Left ventricle myocardium inferior (tissue), 1 donor: ENCODE measurements at regions not wholly inside any gene's neighbourhood (a gene's known extent, or its start where the extent isn't known, plus 50 kb on each side); places are given as distances from the start of the nearest gene placed in this dataset.

Source experiments
- DNase-seq: peaks from one replicate; pipeline ENCODE4 v3.0.0-alpha.2; 2020
- H3K27ac ChIP-seq: fragments of 200-600 bp; replicated peaks from 2 replicates; pipeline ENCODE4 v1.8.0; 2021
- H3K27me3 ChIP-seq: fragments of 200-600 bp; 2 replicates; pipeline ENCODE4 v1.8.0; 2021; ENCODE audit warnings: low read depth
- H3K36me3 ChIP-seq: fragments of 200-600 bp; 2 replicates; pipeline ENCODE4 v1.8.0; 2021
- H3K4me1 ChIP-seq: fragments of 200-600 bp; 2 replicates; pipeline ENCODE4 v1.8.0; 2021
- H3K4me3 ChIP-seq: fragments of 200-600 bp; 2 replicates; pipeline ENCODE4 v1.8.0; 2021; ENCODE audit warnings: mild to moderate bottlenecking, moderate library complexity
- H3K9me3 ChIP-seq: fragments of 200-600 bp; replicated peaks from 2 replicates; pipeline ENCODE4 v1.8.0; 2021
- intact Hi-C: fragments of 100-400 bp; cut with micrococcal nuclease; formaldehyde crosslinking; loops from one replicate; pipeline ENCODE4 v1.11.0; 2022
- TF ChIP-seq, protein P1 (sequence below): fragments of 200-600 bp; IDR thresholded peaks from 2 replicates; pipeline ENCODE4 v1.8.0; 2021; ENCODE audit warnings: antibody characterized with exemption, mild to moderate bottlenecking, borderline replicate concordance
- donor health status: DM: no; HTN: yes; CAD: no; lungs with severe emphysema.

DNA sequence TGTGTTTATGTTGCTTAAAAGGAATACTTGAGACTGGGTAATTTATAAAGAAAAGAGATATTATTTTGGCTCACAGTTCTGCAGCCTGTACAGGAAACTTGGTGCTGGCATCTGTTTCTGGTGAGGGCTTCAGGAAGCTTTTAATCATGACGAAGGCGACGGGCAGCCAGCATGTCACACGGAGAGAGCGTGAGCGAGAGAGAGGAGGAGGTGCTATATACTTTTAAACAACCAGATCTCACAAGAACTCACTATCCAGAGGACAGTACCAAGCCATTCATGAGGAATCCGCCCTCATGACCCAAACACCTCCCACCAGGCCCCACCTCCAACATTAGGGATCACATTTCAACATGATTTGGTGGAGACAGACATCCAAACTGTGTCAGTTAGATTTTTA, 163.4 kb upstream of the TSC22D1 start:
- intact Hi-C loops: no loop called here
- no peak overlapping the region for H3K27ac ChIP-seq

DNA sequence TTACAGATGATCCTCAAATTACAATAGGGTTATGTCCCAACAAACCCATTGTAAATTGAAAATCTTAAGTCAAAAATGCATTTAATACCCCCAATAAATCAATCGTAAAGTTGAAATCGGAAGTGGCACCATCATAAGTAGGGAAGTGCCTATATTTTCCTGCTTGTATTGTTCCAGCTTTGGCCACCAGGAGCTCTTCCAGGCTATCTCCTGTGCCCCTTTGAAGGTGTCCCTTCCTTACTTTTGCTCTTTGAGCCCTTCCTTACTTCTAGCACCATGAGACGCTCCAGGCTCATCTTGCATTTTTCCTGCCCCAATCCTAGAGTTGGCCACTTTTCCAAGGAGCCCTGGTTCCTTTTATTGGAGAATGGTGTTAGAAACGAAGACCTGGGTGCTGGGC, 163.0 kb upstream of the TSC22D1 start:
- Histone ChIP-seq H3K4me1 (peaks cover 6% of the 10 kb centered on the region), H3K9me3 (no peaks in the 10 kb centered on the region), H3K36me3 (no peaks in the 10 kb centered on the region), H3K27ac (no peak overlapping the region), H3K27me3 (no peaks in the 10 kb centered on the region), H3K4me3 (no peak overlapping the region)
- no peak for DNase-seq
- TF ChIP-seq, protein P1, sequence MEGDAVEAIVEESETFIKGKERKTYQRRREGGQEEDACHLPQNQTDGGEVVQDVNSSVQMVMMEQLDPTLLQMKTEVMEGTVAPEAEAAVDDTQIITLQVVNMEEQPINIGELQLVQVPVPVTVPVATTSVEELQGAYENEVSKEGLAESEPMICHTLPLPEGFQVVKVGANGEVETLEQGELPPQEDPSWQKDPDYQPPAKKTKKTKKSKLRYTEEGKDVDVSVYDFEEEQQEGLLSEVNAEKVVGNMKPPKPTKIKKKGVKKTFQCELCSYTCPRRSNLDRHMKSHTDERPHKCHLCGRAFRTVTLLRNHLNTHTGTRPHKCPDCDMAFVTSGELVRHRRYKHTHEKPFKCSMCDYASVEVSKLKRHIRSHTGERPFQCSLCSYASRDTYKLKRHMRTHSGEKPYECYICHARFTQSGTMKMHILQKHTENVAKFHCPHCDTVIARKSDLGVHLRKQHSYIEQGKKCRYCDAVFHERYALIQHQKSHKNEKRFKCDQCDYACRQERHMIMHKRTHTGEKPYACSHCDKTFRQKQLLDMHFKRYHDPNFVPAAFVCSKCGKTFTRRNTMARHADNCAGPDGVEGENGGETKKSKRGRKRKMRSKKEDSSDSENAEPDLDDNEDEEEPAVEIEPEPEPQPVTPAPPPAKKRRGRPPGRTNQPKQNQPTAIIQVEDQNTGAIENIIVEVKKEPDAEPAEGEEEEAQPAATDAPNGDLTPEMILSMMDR: no peak
- intact Hi-C loops: no loop called here

More for the DNA sequence above, 163.4 kb upstream of the TSC22D1 start:
- Histone ChIP-seq H3K9me3 (no peaks in the 10 kb centered on the region), H3K27me3 (no peaks in the 10 kb centered on the region), H3K4me1 (peaks cover 2% of the 10 kb centered on the region), H3K36me3 (no peaks in the 10 kb centered on the region), H3K4me3 (no peak overlapping the region)
- DNase-seq: no peak
- TF ChIP-seq, protein P1: no peak

DNA sequence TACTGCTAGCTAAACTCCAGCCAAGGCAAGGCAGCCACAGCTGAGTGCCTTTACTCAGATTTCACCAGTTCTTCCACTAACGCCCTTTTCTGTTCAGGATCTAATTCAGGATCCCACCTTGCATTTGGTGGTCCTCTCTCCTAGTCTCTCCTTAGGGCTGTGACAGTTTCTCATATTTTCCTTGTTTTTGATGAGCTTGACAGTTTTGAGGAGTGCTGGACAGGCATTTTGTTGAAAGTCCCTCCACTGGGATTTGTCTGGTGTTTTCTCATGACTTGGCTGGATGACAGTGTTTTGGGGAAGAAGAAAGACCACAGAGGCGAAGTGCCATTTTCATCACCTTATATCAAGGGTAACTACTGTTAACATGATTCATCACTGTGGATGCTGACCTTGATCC, 162.3 kb upstream of the TSC22D1 start:
- DNase-seq: no peak

DNA sequence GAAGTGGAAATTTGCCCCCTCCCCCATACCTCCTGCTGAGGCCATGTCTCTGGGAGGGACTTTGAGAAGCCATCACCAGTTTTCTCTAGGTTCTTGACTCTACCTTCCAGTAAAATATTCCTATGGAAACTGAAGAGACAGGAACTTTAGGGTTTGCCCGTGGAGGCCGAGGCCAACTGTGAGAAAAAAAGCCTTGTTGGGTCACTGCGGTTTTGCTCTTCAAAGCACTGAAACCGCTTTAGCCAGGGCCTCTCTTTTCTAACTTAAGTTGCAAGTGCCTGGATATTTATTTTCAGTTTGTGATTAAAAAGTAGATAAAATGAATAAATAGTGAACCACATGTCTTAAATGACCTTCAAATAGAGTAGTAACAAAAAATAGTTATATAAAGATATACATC, 159.7 kb upstream of the TSC22D1 start:
- H3K36me3 ChIP-seq: no peaks in the 10 kb centered on the region
- TF ChIP-seq, protein P1: no peak
- no peaks in the 10 kb centered on the region for H3K9me3 ChIP-seq
- H3K4me1 ChIP-seq: peaks cover 13% of the 10 kb centered on the region
- DNase-seq: no peak
- H3K27ac ChIP-seq: no peak overlapping the region
- intact Hi-C loops: no loop called here
- no peak overlapping the region for H3K4me3 ChIP-seq
- H3K27me3 ChIP-seq: no peaks in the 10 kb centered on the region

More for the DNA sequence above, 162.3 kb upstream of the TSC22D1 start:
- H3K4me3 ChIP-seq: no peak overlapping the region
- H3K9me3 ChIP-seq: no peaks in the 10 kb centered on the region
- intact Hi-C loops: no loop called here
- TF ChIP-seq, protein P1: no peak
- H3K4me1 ChIP-seq: peaks cover 9% of the 10 kb centered on the region
- H3K36me3 ChIP-seq: no peaks in the 10 kb centered on the region
- no peaks in the 10 kb centered on the region for H3K27me3 ChIP-seq
- no peak overlapping the region for H3K27ac ChIP-seq

DNA sequence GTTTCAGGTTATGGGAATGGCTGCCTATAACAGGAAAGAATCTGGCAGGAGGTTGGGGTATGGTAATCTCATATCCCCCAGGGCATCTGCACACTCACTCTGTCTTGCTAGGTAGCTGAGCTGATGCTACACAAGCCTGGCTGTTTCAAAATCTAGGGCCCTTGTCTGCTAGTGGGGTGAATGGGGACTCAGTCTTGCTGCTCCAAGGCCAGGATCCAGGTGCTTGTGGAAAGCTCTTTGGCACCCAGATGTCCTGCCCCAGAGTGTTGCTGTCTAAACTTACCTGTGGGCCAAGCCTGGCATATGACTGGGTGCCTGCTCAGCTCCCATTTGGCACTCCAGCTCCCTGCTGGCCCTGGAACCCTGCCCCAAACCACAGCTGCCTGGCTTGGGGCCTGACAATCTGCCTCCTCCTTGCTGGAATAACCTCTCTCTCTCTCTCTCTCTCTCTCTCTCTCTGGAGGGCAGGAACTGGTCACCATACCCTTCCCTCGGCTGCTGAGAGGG, 158.1 kb upstream of the TSC22D1 start:
- DNase-seq: peak; percentile 51
- Histone ChIP-seq H3K27me3 (no peaks in the 10 kb centered on the region), H3K27ac (peak overlapping the region; percentile 40), H3K9me3 (no peaks in the 10 kb centered on the region), H3K4me3 (no peak overlapping the region), H3K4me1 (peaks cover 13% of the 10 kb centered on the region), H3K36me3 (no peaks in the 10 kb centered on the region)
- TF ChIP-seq, protein P1: no peak
- intact Hi-C loops: no loop called here
